ENCODE measurements at regions not wholly inside any gene's neighbourhood (a gene's known extent, or its start where the extent isn't known, plus 50 kb on each side); places are given as distances from the start of the nearest gene placed in this dataset.

GRCh38 chr9:80892703-80893102 is 796.6 kb downstream of the TLE1 start:
- TF ChIP-seq CTCF (IDR thresholded peaks at IDR 0.05) (no peak), POLR2A (IDR thresholded peaks at IDR 0.05) (no peak)

Data from adrenal gland (tissue), 5 donors.